WTC11 (cell line): ENCODE measurements at regions not wholly inside any gene's neighbourhood (a gene's known extent, or its start where the extent isn't known, plus 50 kb on each side); places are given as distances from the start of the nearest gene placed in this dataset.

Experiments
- ATAC-seq: fragments of 200-7000 bp; cut with Tn5 transposase; 2 replicates; pipeline ENCODE4 v1.10.0; 2021; ENCODE audit warnings: mild to moderate bottlenecking, moderate library complexity
- CTCF ChIA-PET: fragments of 300-600 bp; sonication (Branson Sonifier 250); formaldehyde crosslinking; loops from one replicate; lab custom pipeline; 2021; ENCODE audit warnings: antibody characterized with exemption; lab: Charles Lee
- POLR2A ChIA-PET: fragments of 350-600 bp; sonication (Branson Sonifier 250); formaldehyde crosslinking; loops from one replicate; lab custom pipeline; 2021; ENCODE audit warnings: antibody characterized with exemption; lab: Charles Lee
- DNase-seq: peaks from one replicate; pipeline ENCODE4 v3.0.0; 2021; ENCODE audit warnings: low spot score
- H3K27ac Mint-ChIP-seq: 2 replicates; pipeline ENCODE4 v1.8.0; 2021; ENCODE audit warnings: mixed read lengths
- H3K27me3 Mint-ChIP-seq: 2 replicates; pipeline ENCODE4 v1.8.0; 2021; ENCODE audit warnings: low read depth, mild to moderate bottlenecking, moderate library complexity, mixed read lengths
- H3K36me3 Mint-ChIP-seq: 2 replicates; pipeline ENCODE4 v1.8.0; 2021; ENCODE audit warnings: mixed read lengths
- H3K4me1 Mint-ChIP-seq: 2 replicates; pipeline ENCODE4 v1.8.0; 2022; ENCODE audit warnings: mixed read lengths
- H3K4me3 Mint-ChIP-seq: 2 replicates; pipeline ENCODE4 v1.8.0; 2021; ENCODE audit warnings: mild to moderate bottlenecking, moderate library complexity, mixed read lengths
- H3K9me3 Mint-ChIP-seq: 2 replicates; pipeline ENCODE4 v1.8.0; 2021; ENCODE audit warnings: mixed read lengths
- AR ChIP-seq: fragments of 250-450 bp; sonication (Bioruptor Pico); IDR thresholded peaks from 2 replicates; pipeline ENCODE4 v1.9.0; 2021; ENCODE audit warnings: mild to moderate bottlenecking
- CTCF ChIP-seq: fragments of 200-600 bp; IDR thresholded peaks from 2 replicates; pipeline ENCODE4 v1.8.0; 2022; ENCODE audit warnings: antibody characterized with exemption
- E2F4 ChIP-seq: sonication (generic); formaldehyde crosslinking; IDR thresholded peaks from 2 replicates; pipeline ENCODE4 v1.8.1; 2022; ENCODE audit warnings: low read depth, mild to moderate bottlenecking, moderate library complexity, missing genetic modification reagents, borderline replicate concordance
- ESRRA ChIP-seq: sonication (generic); formaldehyde crosslinking; IDR thresholded peaks from 2 replicates; pipeline ENCODE4 v1.8.1; 2022; ENCODE audit warnings: mild to moderate bottlenecking, missing genetic modification reagents, borderline replicate concordance
- GRHL2 ChIP-seq: fragments of 250-450 bp; sonication (Bioruptor Pico); IDR thresholded peaks from 2 replicates; pipeline ENCODE4 v1.8.0; 2022; ENCODE audit warnings: mild to moderate bottlenecking, moderate library complexity; ENCODE audit not compliant: insufficient replicate concordance, severe bottlenecking
- IRF1 ChIP-seq: sonication (generic); formaldehyde crosslinking; IDR thresholded peaks from 2 replicates; pipeline ENCODE4 v1.8.0; 2023; ENCODE audit warnings: missing genetic modification reagents
- JAZF1 ChIP-seq: fragments of 250-450 bp; sonication (Bioruptor Pico); IDR thresholded peaks from 2 replicates; pipeline ENCODE4 v1.9.0; 2021; ENCODE audit warnings: moderate library complexity, mild to moderate bottlenecking, inconsistent platforms
- MXD4 ChIP-seq: fragments of 250-450 bp; sonication (Bioruptor Pico); IDR thresholded peaks from 2 replicates; pipeline ENCODE4 v1.8.0; 2021; ENCODE audit warnings: mild to moderate bottlenecking, moderate library complexity, borderline replicate concordance
- PRDM15 ChIP-seq: sonication (generic); formaldehyde crosslinking; IDR thresholded peaks from 2 replicates; pipeline ENCODE4 v1.8.0; 2022; ENCODE audit warnings: missing genetic modification reagents
- SP1 ChIP-seq: sonication (generic); formaldehyde crosslinking; conservative IDR thresholded peaks from 2 replicates; pipeline ENCODE4 v1.8.1; 2022; ENCODE audit warnings: missing genetic modification reagents
- TP53 ChIP-seq: sonication (generic); formaldehyde crosslinking; IDR thresholded peaks from 2 replicates; pipeline ENCODE4 v1.8.1; 2023; ENCODE audit warnings: mild to moderate bottlenecking, missing genetic modification reagents
- ZBTB43 ChIP-seq: sonication (generic); formaldehyde crosslinking; IDR thresholded peaks from 2 replicates; pipeline ENCODE4 v1.8.1; 2023; ENCODE audit warnings: mild to moderate bottlenecking, missing genetic modification reagents
- ZMAT4 ChIP-seq: fragments of 250-450 bp; sonication (Bioruptor Pico); IDR thresholded peaks from 2 replicates; pipeline ENCODE4 v1.9.0; 2021; ENCODE audit warnings: mild to moderate bottlenecking
- ZNF263 ChIP-seq: sonication (generic); formaldehyde crosslinking; IDR thresholded peaks from 2 replicates; pipeline ENCODE4 v1.8.1; 2022; ENCODE audit warnings: low read depth, mild to moderate bottlenecking, moderate library complexity, missing genetic modification reagents
- ZNF425 ChIP-seq: fragments of 250-450 bp; sonication (Bioruptor Pico); conservative IDR thresholded peaks from 2 replicates; pipeline ENCODE4 v1.9.0; 2021; ENCODE audit warnings: mild to moderate bottlenecking
- ZNF512 ChIP-seq: sonication (generic); formaldehyde crosslinking; IDR thresholded peaks from 2 replicates; pipeline ENCODE4 v1.8.1; 2022; ENCODE audit warnings: missing genetic modification reagents, borderline replicate concordance
- ZNF671 ChIP-seq: fragments of 250-450 bp; sonication (Bioruptor Pico); IDR thresholded peaks from 2 replicates; pipeline ENCODE4 v1.8.0; 2021; ENCODE audit warnings: mild to moderate bottlenecking

- DNase-seq (no peak), ATAC-seq (no peak)
- H3K4me1 Mint-ChIP-seq = peaks cover 45% of the 10 kb centered on the region
- H3K27me3 Mint-ChIP-seq = peaks cover 5% of the 10 kb centered on the region
- no peak for TF ChIP-seq AR
- no peak for TF ChIP-seq MXD4 (CRISPR knock-in tag)
- TF ChIP-seq PRDM15 = no peak
- no peak for TF ChIP-seq CTCF
- TF ChIP-seq ZBTB43 = no peak
- no peak for TF ChIP-seq ZMAT4 (CRISPR knock-in tag)
- ChIA-PET CTCF (no interaction called here), POLR2A (no interaction called here)
- H3K36me3 Mint-ChIP-seq = peaks cover 5% of the 10 kb centered on the region; the same call in 1 of the 2 replicates
- H3K4me3 Mint-ChIP-seq = no peak overlapping the region
- peaks cover 24% of the 10 kb centered on the region for H3K9me3 Mint-ChIP-seq
- no peak overlapping the region for H3K27ac Mint-ChIP-seq
Measured at GRCh38 chr3:16813336-16813735, 71.4 kb upstream of the PLCL2 start.

GRCh38 chr3:16816048-16816780, 68.5 kb upstream of the PLCL2 start:
- CTCF ChIA-PET = interaction anchor here (1.2 kb wide), 1 partner anchor 67 kb away, joined by 6 read pairs; no protein-coding TSS in a partner anchor
- ATAC-seq = no peak
- Mint-ChIP-seq H3K27me3 (peaks cover 5% of the 10 kb centered on the region), H3K27ac (no peak overlapping the region), H3K4me1 (peaks cover 19% of the 10 kb centered on the region), H3K36me3 (peaks cover 12% of the 10 kb centered on the region; the same call in 1 of the 2 replicates), H3K9me3 (peaks cover 29% of the 10 kb centered on the region), H3K4me3 (no peak overlapping the region)
- POLR2A ChIA-PET = no interaction called here
- DNase-seq = no peak
- TF ChIP-seq SP1 (CRISPR knock-in tag) = no peak
- TF ChIP-seq TP53 (CRISPR knock-in tag) = no peak
- TF ChIP-seq JAZF1 (CRISPR knock-in tag) = no peak
- no peak for TF ChIP-seq ZNF671 (CRISPR knock-in tag)
- TF ChIP-seq ESRRA = no peak
- no peak for TF ChIP-seq ZNF425 (CRISPR knock-in tag)
- no peak for TF ChIP-seq IRF1 (CRISPR knock-in tag)
- no peak for TF ChIP-seq ZNF512 (CRISPR knock-in tag)
- TF ChIP-seq E2F4 (CRISPR knock-in tag) = no peak
- no peak for TF ChIP-seq GRHL2 (CRISPR knock-in tag)
- no peak for TF ChIP-seq ZNF263 (CRISPR knock-in tag)
